Endothelial cell of umbilical vein (primary cell): ENCODE measurements at regions not wholly inside any gene's neighbourhood (a gene's known extent, or its start where the extent isn't known, plus 50 kb on each side); places are given as distances from the start of the nearest gene placed in this dataset.

Experiments
- BruUV-seq: library from RNA; stranded (reverse); fragments of 400-500 nt; replicated peaks from 2 replicates; lab custom pipeline; 2021; lab: Mats Ljungman, UMichigan
- CTCF ChIA-PET: fragments of 300-600, 350-600 bp; sonication (Branson Sonifier 250); formaldehyde crosslinking; loops from one replicate; lab custom pipeline; 2021; ENCODE audit warnings: antibody characterized with exemption, inconsistent platforms; lab: Charles Lee
- POLR2A ChIA-PET: fragments of 300-600, 350-600 bp; sonication (Branson Sonifier 250); formaldehyde crosslinking; loops from one replicate; lab custom pipeline; 2021; ENCODE audit warnings: antibody characterized with exemption, inconsistent platforms; lab: Charles Lee
- DNase-seq: peaks from one replicate; pipeline ENCODE4 v3.0.0-alpha.2; 2011; ENCODE audit warnings: low read depth, low spot score
- FAIRE-seq: peaks from 2 replicates; lab custom pipeline; 2011; peaks lifted over from hg19 to GRCh38; lab: Jason Lieb, UNC
- H2AFZ ChIP-seq: 2 replicates; pipeline ENCODE4 v1.6.0; 2012; ENCODE audit warnings: low read depth, low read length, control low read depth, inconsistent platforms
- H3K27ac ChIP-seq: 2 replicates; pipeline ENCODE4 v1.5.1; 2011; ENCODE audit warnings: low read depth, mild to moderate bottlenecking, control low read depth, low read length, moderate library complexity; ENCODE audit not compliant: insufficient read depth
- H3K27me3 ChIP-seq, 2 experiments: 2 replicates each; pipeline versions ENCODE4 v1.6.0 to v1.6.1; 2011; ENCODE audit warnings: low read length in 2 of 2, mixed read lengths in 1 of 2; ENCODE audit not compliant: control insufficient read depth in 2 of 2, insufficient read depth in 2 of 2
- H3K36me3 ChIP-seq, 2 experiments: 2 replicates in 1 of 2; 3 replicates in 1 of 2; pipeline ENCODE4 v1.5.1; 2011; ENCODE audit warnings: low read length in 2 of 2, mild to moderate bottlenecking in 1 of 2, moderate library complexity in 1 of 2; ENCODE audit not compliant: control insufficient read depth in 2 of 2, insufficient read depth in 2 of 2; ENCODE audit errors: extremely low read depth in 1 of 2
- H3K4me1 ChIP-seq: 3 replicates; pipeline ENCODE4 v1.5.1; 2011; ENCODE audit warnings: mild to moderate bottlenecking, low read length; ENCODE audit not compliant: control insufficient read depth, insufficient read depth; ENCODE audit errors: extremely low read depth
- H3K4me2 ChIP-seq: 2 replicates; pipeline ENCODE4 v1.6.1; 2011; ENCODE audit warnings: low read length, control low read depth, mixed read lengths; ENCODE audit not compliant: insufficient read depth
- H3K4me3 ChIP-seq, 3 experiments: fragments of 200-600 bp in 1 of 3; sonication (generic), shearing (Covaris generic) in 1 of 3; replicated peaks in 1 of 3; 2 replicates each; pipeline ENCODE4 v1.5.1; 2011 to 2016; ENCODE audit warnings: control low read depth in 3 of 3, low read length in 3 of 3, mild to moderate bottlenecking in 2 of 3, inconsistent platforms in 1 of 3, low read depth in 1 of 3, moderate library complexity in 1 of 3; ENCODE audit not compliant: insufficient read depth in 1 of 3
- H3K79me2 ChIP-seq: 2 replicates; pipeline ENCODE4 v1.6.0; 2012; ENCODE audit warnings: low read length, inconsistent platforms; ENCODE audit not compliant: control insufficient read depth, insufficient read depth
- H3K9ac ChIP-seq: replicated peaks from 2 replicates; pipeline ENCODE3; 2011; ENCODE audit warnings: low read length, control low read depth; ENCODE audit not compliant: insufficient read depth; ENCODE audit errors: extremely low read depth
- H3K9me1 ChIP-seq: replicated peaks from 3 replicates; pipeline ENCODE4 v1.6.0; 2011; ENCODE audit warnings: mild to moderate bottlenecking, low read length; ENCODE audit not compliant: control insufficient read depth, insufficient read depth; ENCODE audit errors: extremely low read depth
- H3K9me3 ChIP-seq: replicated peaks from 2 replicates; pipeline ENCODE4 v1.5.1; 2012; ENCODE audit warnings: low read length, inconsistent platforms; ENCODE audit not compliant: control insufficient read depth, insufficient read depth
- H4K20me1 ChIP-seq: replicated peaks from 2 replicates; pipeline ENCODE3; 2011; ENCODE audit warnings: mild to moderate bottlenecking, low read length; ENCODE audit not compliant: control insufficient read depth, insufficient read depth; ENCODE audit errors: extremely low read depth
- CTCF ChIP-seq, 2 donors: IDR thresholded peaks; 1 replicate in 1 of 2; 2 replicates in 1 of 2; pipeline ENCODE4 v1.5.1; 2011; ENCODE audit warnings: low read length in 2 of 2, mild to moderate bottlenecking in 2 of 2, moderate library complexity in 2 of 2, control low read depth in 1 of 2, inconsistent platforms in 1 of 2, low read depth in 1 of 2; ENCODE audit not compliant: insufficient read depth in 1 of 2; ENCODE audit errors: extremely low read depth in 1 of 2
- EZH2 ChIP-seq: IDR thresholded peaks from 2 replicates; pipeline ENCODE4 v1.6.1; 2012; ENCODE audit warnings: borderline replicate concordance, low read depth, mild to moderate bottlenecking, moderate library complexity, low read length, inconsistent platforms; ENCODE audit not compliant: severe bottlenecking
- FOS ChIP-seq: IDR thresholded peaks from 2 replicates; pipeline ENCODE4 v1.6.1; 2011; ENCODE audit warnings: mild to moderate bottlenecking, low read length, moderate library complexity, borderline replicate concordance; ENCODE audit not compliant: insufficient read depth
- GATA2 ChIP-seq: IDR thresholded peaks from 2 replicates; pipeline ENCODE4 v1.7.0; 2011; ENCODE audit warnings: low read depth, mild to moderate bottlenecking, moderate library complexity, mixed read lengths, low read length; ENCODE audit not compliant: insufficient read length, insufficient read depth
- JUN ChIP-seq: IDR thresholded peaks from 2 replicates; pipeline ENCODE4 v1.6.1; 2011; ENCODE audit warnings: borderline replicate concordance, low read depth; ENCODE audit not compliant: insufficient read length, insufficient read depth
- MYC ChIP-seq: IDR thresholded peaks from one replicate; pipeline ENCODE4 v1.6.1; 2011; ENCODE audit warnings: mild to moderate bottlenecking, low read depth, low read length
- POLR2A ChIP-seq: IDR thresholded peaks from 2 replicates; pipeline ENCODE4 v1.6.1; 2012; ENCODE audit warnings: low read depth, mild to moderate bottlenecking, control low read depth, low read length
- POLR2AphosphoS5 ChIP-seq: IDR thresholded peaks from 2 replicates; pipeline ENCODE4 v1.6.1; 2012; ENCODE audit warnings: low read depth, mild to moderate bottlenecking, control low read depth, low read length, moderate library complexity; ENCODE audit not compliant: insufficient read depth
- dilution Hi-C: fragments of 300-500 bp; cut with MboI; formaldehyde crosslinking; loops from one replicate; pipeline ENCODE4 v1.15.0; 2019; ENCODE audit warnings: low sequenced_read_pairs; ENCODE audit not compliant: extremely low pct_ligation_motif_present
- intact Hi-C: fragments of 100-400 bp; cut with micrococcal nuclease; formaldehyde crosslinking; loops from one replicate; pipeline ENCODE4 v1.10.0; 2022
- TF ChIP-seq, protein P1 (sequence below): IDR thresholded peaks from 2 replicates; pipeline ENCODE4 v1.6.1; 2011; ENCODE audit not compliant: insufficient read depth, insufficient read length

DNA sequence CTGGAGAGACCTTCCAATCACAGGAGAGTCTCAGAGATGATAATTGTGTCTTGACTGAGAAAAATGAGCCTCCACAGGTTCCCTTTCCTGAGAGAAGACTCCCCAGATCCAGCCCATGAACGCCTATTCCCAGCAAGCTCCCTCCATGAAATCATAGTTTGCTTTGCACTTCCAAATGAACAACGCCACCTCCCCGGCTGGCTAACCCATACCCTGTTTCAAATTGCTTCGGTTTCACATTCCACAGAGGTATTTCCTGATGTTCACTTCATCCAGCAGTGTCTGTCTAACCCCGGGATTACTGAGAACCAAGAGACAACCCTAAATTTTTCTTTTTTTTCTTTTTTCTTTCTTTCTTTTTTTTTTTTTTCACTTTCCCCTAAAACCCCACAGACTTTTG is 124.1 kb upstream of the RFLNA start:
- no TSS peak for BruUV-seq
- no peaks in the 10 kb centered on the region for H3K9me3 ChIP-seq
- no peaks in the 10 kb centered on the region for H4K20me1 ChIP-seq
- FAIRE-seq (no peak), DNase-seq (no peak)
- no peak overlapping the region for H3K4me2 ChIP-seq
- no peak overlapping the region for H2AFZ ChIP-seq
- H3K4me1 ChIP-seq = peaks cover 5% of the 10 kb centered on the region
- no peak overlapping the region for H3K9ac ChIP-seq
- H3K9me1 ChIP-seq = no peaks in the 10 kb centered on the region
- intact Hi-C loops (no loop called here), dilution Hi-C loops (no loop called here)
- H3K27me3 ChIP-seq = no peaks in the 10 kb centered on the region
- no peaks in the 10 kb centered on the region for H3K79me2 ChIP-seq
- no peak for TF ChIP-seq MYC
- TF ChIP-seq FOS = no peak
- no peak for TF ChIP-seq EZH2
- no peak for TF ChIP-seq POLR2AphosphoS5
- TF ChIP-seq GATA2 = no peak
- TF ChIP-seq, protein P1, sequence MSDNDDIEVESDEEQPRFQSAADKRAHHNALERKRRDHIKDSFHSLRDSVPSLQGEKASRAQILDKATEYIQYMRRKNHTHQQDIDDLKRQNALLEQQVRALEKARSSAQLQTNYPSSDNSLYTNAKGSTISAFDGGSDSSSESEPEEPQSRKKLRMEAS = no peak
- no peak for TF ChIP-seq CTCF (IDR thresholded peaks at IDR 0.05; ENCODE audit: extremely low read depth in 1 of 2, insufficient read depth in 1 of 2, low read depth in 1 of 2, low read length in 2 of 2)
- no peak for TF ChIP-seq JUN
- no peak for TF ChIP-seq POLR2A
- CTCF ChIA-PET = no interaction called here
- POLR2A ChIA-PET = interaction anchor here (0.6 kb wide), 1 partner anchor 33 kb away, joined by 3 read pairs; no protein-coding TSS in a partner anchor
- H3K36me3 ChIP-seq = no peaks in the 10 kb centered on the region
- H3K4me3 ChIP-seq = no peak overlapping the region
- no peak overlapping the region for H3K27ac ChIP-seq
